Right renal pelvis (tissue), 4 donors: ENCODE measurements at regions not wholly inside any gene's neighbourhood (a gene's known extent, or its start where the extent isn't known, plus 50 kb on each side); places are given as distances from the start of the nearest gene placed in this dataset.

Experiments
- DNase-seq, 4 donors: peaks; one replicate each; pipeline ENCODE4 v3.0.0-alpha.2; 2013; ENCODE audit warnings: low read depth in 4 of 4, low spot score in 3 of 4, missing footprints in 1 of 4

DNA sequence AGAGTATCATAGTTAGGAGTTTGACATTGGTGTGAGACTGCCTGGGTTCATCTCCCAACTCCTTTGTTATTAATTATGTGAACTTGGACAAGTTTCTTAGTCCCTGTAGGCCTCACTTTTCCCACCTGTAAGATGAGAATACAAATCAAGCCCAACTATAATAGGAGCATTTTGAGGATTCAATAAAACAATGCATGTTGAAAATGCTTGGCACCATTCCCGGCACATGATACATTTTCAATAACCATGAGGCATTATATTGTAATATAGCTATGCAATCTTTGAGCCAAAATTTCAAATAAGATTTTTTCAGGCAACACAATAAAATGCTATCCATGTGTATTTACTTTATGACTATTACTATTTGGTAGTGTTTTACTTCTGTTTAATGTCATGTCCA, 229.0 kb upstream of the SP4 start:
- no peak for DNase-seq

- DNase-seq = no peak
These were observed 227.4 kb upstream of the SP4 start for GRCh38 chr7:21200503-21200902.

DNA sequence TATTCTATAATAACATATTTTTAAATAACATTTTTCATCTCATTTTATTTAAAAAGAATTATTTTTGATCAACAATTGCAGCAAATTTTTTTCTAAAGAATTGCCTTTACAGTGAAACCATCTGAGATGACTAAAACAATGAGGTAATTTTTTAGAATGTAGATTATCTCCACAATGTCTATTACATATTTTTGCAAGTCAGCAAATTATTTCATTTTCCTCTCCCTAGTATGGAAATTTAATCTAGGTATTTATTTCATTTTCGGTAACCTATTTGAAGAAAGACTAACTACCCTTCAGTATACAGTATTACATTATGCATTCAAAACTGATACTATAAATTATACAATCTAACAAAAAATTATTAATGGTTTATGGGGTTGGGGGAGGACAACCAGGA, 213.2 kb upstream of the SP4 start:
- DNase-seq = no peak

DNA sequence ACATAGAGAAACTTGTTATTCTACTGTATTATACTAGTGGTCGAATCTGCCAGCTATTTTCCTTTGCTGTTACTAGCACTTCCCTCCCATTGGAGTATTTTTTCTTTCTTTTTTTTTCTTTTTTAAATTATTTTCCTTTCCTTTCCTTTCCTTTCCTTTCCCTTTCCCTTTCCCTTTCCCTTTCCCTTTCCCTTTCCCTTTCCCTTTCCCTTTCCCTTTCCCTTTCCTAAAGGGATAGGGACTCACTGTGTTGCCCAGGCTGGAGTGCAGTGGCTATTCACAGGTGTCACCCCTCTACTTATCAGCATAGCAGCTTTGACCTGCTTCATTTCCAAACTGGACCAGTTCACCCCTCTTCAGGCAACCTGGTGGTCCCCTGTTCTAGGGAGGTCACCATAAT, 212.6 kb upstream of the SP4 start:
- no peak for DNase-seq

GRCh38 chr7:21217365-21217764, 210.5 kb upstream of the SP4 start:
- DNase-seq = no peak

DNA sequence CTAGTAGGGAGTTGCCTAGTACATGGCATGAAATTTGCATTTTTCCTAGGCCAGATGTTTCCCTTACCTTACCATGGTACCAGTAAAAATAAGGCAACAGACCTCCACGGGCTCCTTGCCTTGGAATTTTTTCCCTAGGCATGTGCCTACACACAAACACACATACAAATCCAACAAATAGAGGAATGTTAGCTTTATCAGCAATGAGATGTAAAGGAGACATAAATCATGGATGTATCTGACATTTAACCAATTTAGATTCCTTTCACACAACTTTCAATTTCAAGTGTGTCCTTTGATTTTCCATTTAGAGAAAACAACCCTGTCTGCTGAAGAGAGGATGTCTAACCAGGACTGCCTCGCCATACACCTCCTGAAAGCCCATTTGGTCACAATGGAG, 209.7 kb upstream of the SP4 start:
- DNase-seq = no peak

DNA sequence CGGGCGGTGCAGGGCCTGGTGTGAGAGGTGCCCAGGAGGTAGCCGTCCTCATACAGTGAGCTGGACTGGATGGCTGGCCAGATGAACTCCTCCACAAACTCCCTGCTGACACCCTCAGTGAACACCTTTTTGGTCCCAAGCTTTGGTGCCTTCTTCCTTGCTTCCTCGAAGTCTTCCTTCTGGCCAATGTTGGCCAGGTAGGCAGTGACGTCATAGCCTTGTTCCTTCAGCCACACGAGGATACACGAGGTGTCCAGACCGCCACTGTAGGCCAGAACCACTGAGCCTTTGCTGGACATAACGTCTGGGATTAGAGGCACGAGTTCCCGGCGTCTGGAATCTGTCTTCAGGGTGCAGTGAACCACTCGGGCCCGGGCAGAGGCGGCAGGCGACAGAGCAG, 206.8 kb upstream of the SP4 start:
- DNase-seq = no peak

DNA sequence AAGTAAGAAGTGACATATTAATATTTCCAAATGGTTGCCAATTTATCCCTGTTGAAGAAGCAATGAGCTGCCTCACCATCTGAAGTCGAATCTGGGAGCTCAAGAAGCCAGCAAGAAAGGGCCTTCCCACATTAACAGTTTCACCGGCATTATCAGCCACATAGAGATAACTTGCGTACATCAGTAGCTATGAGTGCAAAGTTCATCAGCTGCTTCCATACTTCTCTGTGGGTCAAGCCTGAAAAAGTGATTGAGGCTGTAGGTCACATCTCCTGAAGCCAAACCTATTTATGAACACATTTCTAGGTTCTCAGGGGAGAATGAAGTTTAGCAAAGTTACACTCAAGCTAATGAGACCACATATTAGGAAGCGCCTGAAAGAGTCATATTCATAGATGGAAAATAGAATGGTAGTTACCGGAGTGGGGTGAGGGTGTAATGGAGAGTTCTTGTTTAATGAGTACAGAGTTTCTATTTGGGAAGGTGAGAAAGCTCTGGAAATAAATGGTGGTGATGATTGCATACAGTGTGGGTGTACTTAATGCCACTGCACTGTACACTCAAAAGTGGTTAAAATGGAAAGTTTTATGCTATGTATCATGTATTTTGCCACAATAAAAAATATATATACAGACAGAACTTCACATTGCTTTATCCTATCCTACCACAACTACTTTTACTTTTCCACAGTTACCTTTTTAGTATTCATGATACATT, 189.3 kb upstream of the SP4 start:
- no peak for DNase-seq

DNA sequence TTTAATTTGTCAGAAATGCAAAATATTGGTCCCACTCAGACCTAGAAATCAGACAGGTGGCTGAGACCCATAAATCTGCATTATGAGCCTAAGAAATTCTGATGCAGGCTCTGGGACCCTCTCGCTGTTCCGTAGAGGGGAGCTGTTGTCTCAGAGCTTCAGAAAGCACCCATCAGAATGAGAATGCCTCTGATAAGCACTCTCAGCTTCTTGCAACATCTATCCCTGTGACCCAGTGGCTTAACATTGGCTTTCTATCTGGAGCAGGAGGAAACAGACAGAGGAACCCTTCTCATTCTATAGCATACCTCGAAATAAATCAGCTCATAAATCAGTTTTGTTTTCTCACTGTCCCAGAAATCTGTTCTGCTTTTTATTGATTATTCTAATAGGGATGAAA, 184.6 kb upstream of the SP4 start:
- no peak for DNase-seq

DNA sequence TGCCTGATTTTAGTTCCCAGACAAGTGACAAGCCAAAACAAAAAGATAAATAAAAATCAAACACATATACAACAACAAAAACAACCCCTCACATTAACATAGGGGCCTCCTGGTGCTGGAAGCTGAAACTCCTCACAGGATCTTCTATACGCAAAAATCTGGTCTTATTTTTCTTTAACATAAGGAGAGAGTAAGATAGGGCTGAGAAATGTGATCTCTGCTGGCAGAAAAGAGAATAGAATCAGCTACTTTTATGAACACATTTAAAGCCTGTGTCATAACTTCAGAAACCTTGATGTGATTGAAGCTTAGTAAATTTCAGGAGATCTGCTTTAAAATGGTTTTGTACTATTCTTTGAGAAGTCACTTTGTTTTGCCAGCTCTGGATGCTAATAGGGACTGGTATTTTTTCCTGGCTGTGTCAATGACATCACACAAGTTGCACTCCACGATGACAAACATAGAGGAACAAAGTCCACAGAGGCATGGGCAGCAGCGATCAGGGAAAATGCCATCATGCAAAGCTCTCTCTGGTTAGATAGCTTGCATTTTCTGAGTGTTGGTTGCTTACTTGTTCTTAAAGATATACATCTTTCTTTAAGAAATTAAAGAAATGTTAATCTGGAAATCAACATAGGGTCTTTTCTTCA, 176.6 kb upstream of the SP4 start:
- DNase-seq = no peak

DNA sequence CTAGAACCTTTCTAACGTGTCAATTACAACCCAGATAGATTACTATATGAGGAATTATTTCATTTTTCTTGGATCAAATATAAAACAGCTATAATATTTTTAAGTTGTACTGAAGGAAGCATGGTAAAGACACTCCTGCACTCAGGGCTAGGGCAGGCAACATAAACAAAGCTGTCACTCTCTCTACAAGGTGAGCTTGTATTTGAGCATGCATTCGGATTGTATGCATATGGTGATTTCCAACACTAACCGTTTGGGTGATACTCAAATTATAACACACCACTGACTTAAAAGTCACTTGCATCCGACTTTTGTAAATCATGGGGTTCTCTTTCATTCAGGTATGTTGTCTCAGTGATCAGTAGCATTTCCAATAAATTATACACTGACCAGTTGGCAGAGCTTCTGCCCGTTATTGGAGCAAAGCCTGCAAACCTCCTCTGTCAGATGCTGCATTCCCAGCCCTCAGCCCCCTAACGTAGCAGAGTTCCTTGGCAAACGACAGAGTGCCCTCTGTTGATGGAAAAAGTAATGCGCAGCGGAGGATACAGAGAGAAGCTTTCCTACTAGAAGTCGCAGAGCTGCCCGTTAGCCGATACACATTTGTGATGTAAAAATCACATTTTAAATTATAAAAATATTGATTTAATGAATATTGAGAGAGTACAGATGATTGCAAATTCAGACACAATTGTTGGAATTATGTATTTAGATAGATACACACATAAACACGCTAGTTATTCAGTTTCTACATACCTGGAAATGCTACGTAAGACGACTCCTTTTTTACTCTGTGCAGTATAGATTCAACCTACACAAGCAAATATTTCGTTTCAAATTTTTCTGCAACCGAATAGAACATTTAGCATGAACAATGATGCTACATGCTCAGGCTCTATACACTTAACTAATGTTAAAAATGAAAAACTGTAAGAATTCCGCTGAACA, 173.9 kb upstream of the SP4 start:
- DNase-seq = peak; percentile 60 to 77 (median 71)

- peak in 2 of 4 donors; percentile 40 to 53 for DNase-seq
These were observed 171.5 kb upstream of the SP4 start for GRCh38 chr7:21256310-21256877.

- no peak for DNase-seq
These were observed 166.9 kb upstream of the SP4 start for GRCh38 chr7:21260939-21261338.

DNA sequence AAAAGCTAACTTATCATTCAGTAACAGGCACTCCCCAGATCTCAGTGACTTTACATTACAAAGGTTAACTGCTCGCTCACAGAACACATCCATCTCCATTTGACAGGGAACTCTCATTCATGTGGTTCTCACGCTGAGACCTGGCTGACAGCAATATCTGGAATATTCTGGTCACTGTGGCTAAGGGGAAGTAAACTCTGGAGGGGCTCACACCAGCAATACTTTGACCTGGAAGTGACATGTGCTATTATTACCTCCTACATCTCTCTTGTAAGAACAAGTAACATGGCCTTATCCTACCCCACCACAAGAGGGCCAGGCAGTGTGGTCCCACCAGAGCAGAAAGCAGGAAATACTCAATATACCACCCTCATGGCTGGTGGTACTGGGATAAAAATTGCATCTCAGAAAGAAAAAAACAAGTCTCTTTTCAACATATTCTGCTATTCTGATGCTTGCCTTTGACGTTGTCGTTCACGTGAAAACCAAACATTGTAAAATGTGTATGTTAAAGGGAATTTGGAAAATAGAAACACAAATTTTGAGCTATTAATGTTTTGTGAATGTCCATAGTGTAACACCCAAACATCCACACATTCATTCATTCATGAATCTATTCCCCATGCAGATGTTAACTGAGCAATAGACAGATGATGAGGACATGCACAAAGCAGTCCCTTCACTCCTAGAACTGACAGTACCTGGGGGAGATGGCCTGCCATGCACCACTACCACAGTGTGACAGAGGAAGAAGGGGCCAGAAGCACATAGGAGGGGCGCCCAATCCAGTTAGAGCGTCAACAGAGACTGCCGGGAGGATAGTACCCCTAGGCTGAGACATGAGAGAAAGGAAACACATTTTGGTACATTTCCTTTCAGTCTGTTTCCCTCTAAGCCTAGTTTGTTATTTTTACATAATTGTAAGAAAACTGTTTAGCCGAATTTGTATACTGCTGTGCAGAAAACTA, 166.0 kb upstream of the SP4 start:
- peak in 1 of 4 donors; percentile 14 for DNase-seq

DNA sequence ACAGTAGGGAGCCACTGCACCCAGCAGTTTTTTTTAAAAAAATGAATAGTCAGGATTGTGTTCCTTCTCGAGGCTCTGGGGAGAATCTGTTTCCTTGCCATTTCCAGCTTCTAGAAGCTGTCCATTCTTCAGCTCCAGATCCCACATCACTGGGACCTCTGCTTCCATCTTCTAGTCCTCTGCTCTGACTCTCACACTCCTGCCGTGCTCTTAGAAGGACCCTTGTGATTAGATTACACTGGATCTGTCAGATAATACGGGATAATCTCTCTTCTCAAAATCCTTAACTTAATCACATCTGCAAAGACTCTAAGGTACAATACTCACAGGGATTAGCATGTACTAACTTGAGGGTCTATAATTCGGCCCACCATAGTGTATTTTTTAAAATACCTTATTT, 158.9 kb upstream of the SP4 start:
- no peak for DNase-seq

- DNase-seq = no peak
These were observed 151.3 kb upstream of the SP4 start for GRCh38 chr7:21276471-21277035.

DNA sequence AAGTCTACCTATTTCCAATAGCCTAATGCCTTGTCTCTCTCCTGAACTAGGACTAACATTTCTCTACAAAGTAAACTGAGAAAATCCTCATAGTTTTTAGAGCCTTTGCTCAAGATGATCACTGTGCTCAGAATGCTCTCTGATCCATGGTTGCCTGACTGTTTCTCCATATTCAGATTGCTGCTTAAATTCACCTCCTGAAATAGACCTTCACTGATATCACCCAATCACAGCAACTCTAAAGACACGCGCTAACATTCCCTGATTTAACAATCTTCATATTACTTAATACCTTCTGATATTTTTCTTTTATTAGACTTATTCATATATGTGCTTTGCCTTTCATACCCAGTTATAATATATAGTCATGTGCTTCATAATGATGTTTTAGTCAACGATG, 148.9 kb upstream of the SP4 start:
- no peak for DNase-seq

DNA sequence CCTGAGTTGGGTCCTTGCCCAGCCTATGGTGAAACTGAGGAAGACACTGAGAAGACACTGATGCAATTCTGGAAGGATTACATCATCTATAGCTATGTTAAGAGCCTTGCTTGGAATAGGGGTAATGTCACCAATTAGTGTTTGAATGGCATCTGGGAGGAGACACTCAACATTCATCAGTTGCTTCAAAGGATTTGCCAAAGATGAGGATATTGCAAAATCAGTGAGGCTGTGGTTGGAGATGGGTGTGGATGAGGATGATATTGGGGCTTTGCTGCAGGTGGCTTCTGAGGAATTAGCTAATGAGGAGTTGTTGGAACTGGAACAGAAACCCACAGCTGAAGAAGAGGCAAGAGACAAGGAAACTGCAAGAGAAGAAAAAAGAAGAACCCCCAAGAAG, 146.7 kb upstream of the SP4 start:
- DNase-seq = no peak

GRCh38 chr7:21293771-21294170, 134.1 kb upstream of the SP4 start:
- no peak for DNase-seq

GRCh38 chr7:21299766-21300165, 128.1 kb upstream of the SP4 start:
- no peak for DNase-seq
